ENCODE measurements at regions not wholly inside any gene's neighbourhood (a gene's known extent, or its start where the extent isn't known, plus 50 kb on each side); places are given as distances from the start of the nearest gene placed in this dataset.

DNA sequence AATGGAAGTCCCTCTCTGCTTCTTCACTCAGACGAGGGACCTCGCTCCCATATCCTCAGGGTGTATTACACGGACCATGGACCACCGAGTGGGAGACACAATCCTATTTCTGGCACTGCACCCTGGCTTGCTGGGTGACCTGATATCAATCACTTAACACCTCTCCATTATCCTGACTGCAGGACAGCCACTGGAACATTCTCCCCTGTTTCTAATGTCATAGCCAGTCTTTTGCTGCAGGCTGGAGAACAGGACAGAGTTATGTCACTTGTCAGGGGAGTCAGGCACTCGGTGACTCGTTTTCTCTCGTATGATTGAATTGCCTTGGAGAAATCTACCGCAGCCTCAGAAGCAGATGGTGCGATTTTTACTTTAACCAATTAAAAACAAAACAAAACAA, 219.1 kb upstream of the IGFBP7 start:
- DNase-seq (ENCODE audit: low read depth): no peak
- in situ Hi-C loops (cut with HindIII; ENCODE audit: low sequenced_read_pairs): no loop called here
- H3K4me3 ChIP-seq (ENCODE audit: low read depth, low read length): no peak overlapping the region
- TF ChIP-seq, protein P1, sequence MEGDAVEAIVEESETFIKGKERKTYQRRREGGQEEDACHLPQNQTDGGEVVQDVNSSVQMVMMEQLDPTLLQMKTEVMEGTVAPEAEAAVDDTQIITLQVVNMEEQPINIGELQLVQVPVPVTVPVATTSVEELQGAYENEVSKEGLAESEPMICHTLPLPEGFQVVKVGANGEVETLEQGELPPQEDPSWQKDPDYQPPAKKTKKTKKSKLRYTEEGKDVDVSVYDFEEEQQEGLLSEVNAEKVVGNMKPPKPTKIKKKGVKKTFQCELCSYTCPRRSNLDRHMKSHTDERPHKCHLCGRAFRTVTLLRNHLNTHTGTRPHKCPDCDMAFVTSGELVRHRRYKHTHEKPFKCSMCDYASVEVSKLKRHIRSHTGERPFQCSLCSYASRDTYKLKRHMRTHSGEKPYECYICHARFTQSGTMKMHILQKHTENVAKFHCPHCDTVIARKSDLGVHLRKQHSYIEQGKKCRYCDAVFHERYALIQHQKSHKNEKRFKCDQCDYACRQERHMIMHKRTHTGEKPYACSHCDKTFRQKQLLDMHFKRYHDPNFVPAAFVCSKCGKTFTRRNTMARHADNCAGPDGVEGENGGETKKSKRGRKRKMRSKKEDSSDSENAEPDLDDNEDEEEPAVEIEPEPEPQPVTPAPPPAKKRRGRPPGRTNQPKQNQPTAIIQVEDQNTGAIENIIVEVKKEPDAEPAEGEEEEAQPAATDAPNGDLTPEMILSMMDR (IDR thresholded peaks at IDR 0.05; ENCODE audit: low read depth, low read length, missing control alignments): no peak

DNA sequence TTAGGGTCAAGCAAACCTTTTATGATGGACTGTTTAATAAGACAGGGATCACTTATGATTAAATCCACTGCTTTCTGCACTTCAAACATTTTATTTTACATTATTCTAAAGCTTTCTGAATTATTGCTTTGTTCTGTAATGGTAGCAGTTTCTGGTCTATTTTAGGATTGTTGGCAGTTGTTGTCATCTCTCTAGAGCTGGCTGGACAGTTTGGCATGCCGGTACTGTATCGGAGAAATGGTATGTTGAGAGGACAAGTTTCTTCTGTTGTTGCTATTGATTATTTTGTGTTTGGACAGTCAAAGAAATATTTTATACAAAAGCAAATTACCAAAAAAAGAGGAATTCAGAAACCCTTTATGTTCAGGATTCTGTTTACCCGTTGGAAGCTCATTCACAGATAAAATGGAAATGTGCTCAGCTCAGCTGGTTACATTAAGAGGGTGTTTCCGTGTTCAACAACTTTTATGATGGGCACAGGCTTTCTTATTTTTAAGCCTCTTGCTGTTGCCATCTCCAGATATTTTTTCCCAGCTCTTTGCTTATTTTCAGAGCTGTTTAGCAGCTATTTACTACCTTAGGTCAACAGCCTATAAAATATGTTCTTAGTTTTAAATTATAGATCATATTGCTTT, 214.6 kb upstream of the IGFBP7 start:
- TF ChIP-seq, protein P1 (IDR thresholded peaks at IDR 0.05; ENCODE audit: low read depth, low read length, missing control alignments): no peak
- in situ Hi-C loops (cut with HindIII; ENCODE audit: low sequenced_read_pairs): no loop called here
- H3K4me3 ChIP-seq (ENCODE audit: low read depth, low read length): no peak overlapping the region
- no peak for DNase-seq (ENCODE audit: low read depth)

DNA sequence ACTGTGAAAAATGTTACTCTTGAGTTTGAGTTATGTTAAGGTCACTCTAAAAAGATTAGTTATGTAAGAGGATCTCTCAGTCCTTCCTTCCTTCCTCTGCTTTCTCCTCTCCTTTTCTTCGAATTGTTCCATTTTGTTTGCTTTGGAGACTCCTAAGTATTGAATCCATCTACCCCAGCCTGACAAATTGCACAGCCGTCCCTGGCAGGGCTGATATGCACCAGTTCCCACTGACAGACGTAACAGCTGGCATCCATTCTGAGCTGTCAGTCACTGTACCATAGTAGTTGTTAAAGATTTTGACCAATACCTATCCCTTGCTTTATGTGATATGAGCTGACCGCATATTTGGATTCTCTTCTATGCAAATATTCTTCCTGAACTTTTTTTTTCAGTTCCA, 210.7 kb upstream of the IGFBP7 start:
- no peak overlapping the region for H3K4me3 ChIP-seq (ENCODE audit: low read depth, low read length)
- in situ Hi-C loops (cut with HindIII; ENCODE audit: low sequenced_read_pairs): no loop called here
- TF ChIP-seq, protein P1 (IDR thresholded peaks at IDR 0.05; ENCODE audit: low read depth, low read length, missing control alignments): no peak
- no peak for DNase-seq (ENCODE audit: low read depth)

DNA sequence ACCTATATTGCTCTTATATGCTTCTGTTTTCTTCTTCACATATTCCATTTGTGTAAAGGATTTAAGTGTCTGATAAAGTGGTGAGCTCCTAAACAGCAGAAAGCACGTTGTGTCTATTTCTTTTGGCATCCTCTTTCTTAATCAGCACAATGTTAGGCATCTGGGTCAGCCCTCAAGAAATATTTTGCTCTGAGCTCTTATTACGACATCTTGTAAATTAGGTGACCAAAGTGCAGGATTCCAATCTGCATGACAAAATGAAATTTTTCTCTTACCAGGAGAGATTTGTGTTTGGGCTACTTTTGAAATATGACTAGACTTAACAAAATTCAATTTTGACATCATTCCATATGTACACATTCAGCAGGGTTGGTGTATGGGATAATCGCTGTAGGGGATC, 210.0 kb upstream of the IGFBP7 start:
- in situ Hi-C loops (cut with HindIII; ENCODE audit: low sequenced_read_pairs): no loop called here
- H3K4me3 ChIP-seq (ENCODE audit: low read depth, low read length): no peak overlapping the region
- DNase-seq (ENCODE audit: low read depth): no peak
- TF ChIP-seq, protein P1 (IDR thresholded peaks at IDR 0.05; ENCODE audit: low read depth, low read length, missing control alignments): no peak

DNA sequence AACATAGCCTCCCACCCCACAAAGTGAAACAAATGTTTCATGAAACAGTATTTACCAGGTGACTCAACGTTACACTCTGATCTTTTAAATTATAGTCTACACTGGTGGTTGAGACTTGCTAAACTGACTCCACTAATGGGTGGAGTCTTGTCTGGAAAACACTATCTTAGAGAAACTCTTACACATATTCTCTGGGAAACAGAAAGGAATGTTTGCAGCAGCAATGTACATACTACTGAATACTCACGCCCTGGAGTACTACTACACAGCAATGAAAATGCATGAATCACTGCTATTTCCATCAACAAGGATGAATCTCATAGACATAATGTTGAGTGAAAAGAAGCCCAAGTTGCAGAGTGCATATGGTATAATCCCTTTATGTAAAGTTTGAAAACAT, 208.5 kb upstream of the IGFBP7 start:
- H3K4me3 ChIP-seq (ENCODE audit: low read depth, low read length): no peak overlapping the region
- in situ Hi-C loops (cut with HindIII; ENCODE audit: low sequenced_read_pairs): no loop called here
- TF ChIP-seq, protein P1 (IDR thresholded peaks at IDR 0.05; ENCODE audit: low read depth, low read length, missing control alignments): no peak
- DNase-seq (ENCODE audit: low read depth): no peak

DNA sequence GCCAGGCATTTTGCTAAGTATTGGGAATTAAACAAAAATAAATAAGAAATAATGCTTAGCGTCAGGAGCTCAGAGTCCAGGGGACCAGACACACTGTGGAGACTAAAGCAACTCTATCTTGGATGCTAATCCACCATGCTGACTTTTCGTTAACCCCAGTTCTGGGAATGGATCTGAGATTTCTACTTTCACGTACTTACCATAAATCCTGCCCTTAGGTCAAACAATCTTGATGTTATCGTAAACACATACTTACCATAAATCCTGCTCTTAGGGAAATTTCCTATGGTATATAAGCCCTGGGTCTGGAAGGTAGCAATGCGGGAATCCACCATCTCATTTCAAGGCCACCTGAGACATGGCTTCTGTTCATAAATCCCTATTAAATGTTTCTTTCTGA, 204.5 kb upstream of the IGFBP7 start:
- no peak overlapping the region for H3K4me3 ChIP-seq (ENCODE audit: low read depth, low read length)
- DNase-seq (ENCODE audit: low read depth): no peak
- in situ Hi-C loops (cut with HindIII; ENCODE audit: low sequenced_read_pairs): no loop called here
- TF ChIP-seq, protein P1 (IDR thresholded peaks at IDR 0.05; ENCODE audit: low read depth, low read length, missing control alignments): no peak
